Uterus (tissue), 2 donors: ENCODE measurements at regions not wholly inside any gene's neighbourhood (a gene's known extent, or its start where the extent isn't known, plus 50 kb on each side); places are given as distances from the start of the nearest gene placed in this dataset.

Experiments used
- POLR2A ChIP-seq, 2 donors: fragments of 450-650 bp; IDR thresholded peaks; one replicate each; pipeline ENCODE4 v1.6.1; 2016; ENCODE audit warnings: antibody characterized with exemption in 2 of 2, mild to moderate bottlenecking in 1 of 2, moderate library complexity in 1 of 2
- TF ChIP-seq, protein P1 (sequence below), 4 experiments: fragments of 200-600 bp in 2 of 4; fragments of 450-650 bp in 2 of 4; sonication (generic) in 2 of 4; IDR thresholded peaks; one replicate each; pipeline ENCODE4 v1.5.1; 2016 to 2019; ENCODE audit warnings: antibody characterized with exemption in 4 of 4, mild to moderate bottlenecking in 2 of 4, moderate library complexity in 1 of 4

DNA sequence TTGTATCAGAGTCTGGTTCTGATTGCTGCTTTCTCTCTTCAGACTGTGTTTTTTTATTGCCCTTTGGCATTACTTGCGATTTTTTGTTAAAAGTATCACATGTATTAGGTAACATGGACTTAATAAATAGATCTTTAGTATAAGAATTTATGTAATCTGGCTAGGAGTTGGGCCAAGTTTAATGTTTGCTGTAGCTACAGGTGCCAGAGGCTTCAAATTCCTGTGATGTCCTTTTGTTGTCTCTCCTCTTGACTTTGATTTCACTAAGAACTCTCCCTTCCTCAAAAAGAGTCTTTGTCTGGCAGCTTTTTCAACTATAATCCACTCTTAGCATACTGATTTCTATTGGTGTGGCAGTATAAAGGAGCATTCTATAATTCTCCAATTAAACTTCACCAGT, 313.1 kb downstream of the DTWD2 start:
- TF ChIP-seq POLR2A (IDR thresholded peaks at IDR 0.05): no peak
- TF ChIP-seq, protein P1, sequence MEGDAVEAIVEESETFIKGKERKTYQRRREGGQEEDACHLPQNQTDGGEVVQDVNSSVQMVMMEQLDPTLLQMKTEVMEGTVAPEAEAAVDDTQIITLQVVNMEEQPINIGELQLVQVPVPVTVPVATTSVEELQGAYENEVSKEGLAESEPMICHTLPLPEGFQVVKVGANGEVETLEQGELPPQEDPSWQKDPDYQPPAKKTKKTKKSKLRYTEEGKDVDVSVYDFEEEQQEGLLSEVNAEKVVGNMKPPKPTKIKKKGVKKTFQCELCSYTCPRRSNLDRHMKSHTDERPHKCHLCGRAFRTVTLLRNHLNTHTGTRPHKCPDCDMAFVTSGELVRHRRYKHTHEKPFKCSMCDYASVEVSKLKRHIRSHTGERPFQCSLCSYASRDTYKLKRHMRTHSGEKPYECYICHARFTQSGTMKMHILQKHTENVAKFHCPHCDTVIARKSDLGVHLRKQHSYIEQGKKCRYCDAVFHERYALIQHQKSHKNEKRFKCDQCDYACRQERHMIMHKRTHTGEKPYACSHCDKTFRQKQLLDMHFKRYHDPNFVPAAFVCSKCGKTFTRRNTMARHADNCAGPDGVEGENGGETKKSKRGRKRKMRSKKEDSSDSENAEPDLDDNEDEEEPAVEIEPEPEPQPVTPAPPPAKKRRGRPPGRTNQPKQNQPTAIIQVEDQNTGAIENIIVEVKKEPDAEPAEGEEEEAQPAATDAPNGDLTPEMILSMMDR (IDR thresholded peaks at IDR 0.05): no peak
